ENCODE measurements at regions not wholly inside any gene's neighbourhood (a gene's known extent, or its start where the extent isn't known, plus 50 kb on each side); places are given as distances from the start of the nearest gene placed in this dataset.

- DNase-seq (ENCODE audit: low read depth) = no peak
Observed at GRCh38 chr3:95609411-95609810, 1205.0 kb upstream of the EPHA6 start.

DNA sequence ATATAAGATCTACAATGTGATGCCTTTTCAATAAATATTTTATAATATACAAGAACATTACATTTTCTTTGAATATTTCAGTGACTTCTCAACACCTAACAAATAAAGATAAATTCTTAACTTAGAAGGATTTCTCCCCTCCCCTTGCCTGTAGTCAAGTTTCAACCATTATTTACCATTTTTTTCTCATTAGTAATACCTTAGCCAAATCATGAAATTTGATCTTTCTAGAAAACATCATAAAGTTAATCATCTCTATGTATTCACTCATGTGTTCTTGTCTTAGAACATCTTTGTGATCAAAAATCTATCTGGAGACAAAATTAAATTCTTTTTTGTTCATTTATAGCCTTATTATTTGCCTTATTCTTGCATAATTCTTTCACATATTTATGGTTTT lies 1201.8 kb upstream of the EPHA6 start:
- DNase-seq (ENCODE audit: low read depth) = no peak

DNA sequence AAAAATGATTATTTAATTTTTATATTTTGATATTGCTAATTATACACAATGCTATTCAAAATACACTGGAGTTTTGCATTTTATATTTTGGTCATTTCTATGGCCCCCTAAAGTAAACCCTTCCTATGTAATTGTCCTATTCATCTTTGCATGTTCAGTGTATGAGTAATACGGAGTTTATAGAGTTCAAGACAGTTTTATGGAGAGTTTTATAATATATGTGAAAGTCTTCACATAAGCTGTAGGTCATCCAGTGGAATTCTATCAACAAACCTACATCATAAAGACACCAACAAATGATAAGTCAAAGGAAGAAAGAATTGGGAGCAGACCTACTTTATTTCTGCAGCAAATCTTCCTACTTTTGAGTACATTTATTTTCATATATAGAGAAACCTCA lies 1200.4 kb upstream of the EPHA6 start:
- DNase-seq (ENCODE audit: low read depth) = no peak

DNA sequence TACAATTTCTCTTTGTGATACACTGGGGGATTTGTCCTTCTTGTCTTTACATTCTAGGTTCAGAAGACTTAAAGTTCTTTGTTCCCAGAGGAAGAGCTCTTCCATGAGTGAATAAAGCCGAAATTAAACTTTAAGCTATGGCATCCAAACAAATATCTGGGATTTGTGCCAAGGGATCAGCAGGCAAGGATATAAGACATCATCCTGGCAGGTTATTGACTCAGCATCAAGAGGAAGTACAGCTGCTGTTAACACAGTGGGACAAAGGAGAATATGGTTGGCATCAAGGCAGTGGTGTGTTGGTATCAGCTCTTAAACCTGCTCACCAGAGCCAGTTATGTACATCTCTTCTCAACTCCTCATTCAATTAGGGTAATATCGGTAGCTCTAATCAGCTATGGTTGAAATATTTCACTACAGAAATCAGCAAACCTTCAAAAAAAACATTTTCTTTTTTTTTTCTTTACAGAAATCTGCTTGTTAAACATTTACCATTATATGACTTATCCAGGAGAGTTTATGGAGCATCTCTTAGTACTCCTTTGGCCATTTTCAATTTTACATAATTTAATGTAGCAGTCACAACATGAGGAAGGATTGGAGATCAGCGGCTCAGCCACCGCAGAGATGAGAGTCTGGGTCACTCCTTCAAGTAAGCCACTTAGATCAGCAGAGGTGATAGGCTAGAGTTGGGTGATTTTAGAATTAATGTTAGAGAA lies 1198.6 kb upstream of the EPHA6 start:
- peak; percentile 31 for DNase-seq (ENCODE audit: low read depth)

DNA sequence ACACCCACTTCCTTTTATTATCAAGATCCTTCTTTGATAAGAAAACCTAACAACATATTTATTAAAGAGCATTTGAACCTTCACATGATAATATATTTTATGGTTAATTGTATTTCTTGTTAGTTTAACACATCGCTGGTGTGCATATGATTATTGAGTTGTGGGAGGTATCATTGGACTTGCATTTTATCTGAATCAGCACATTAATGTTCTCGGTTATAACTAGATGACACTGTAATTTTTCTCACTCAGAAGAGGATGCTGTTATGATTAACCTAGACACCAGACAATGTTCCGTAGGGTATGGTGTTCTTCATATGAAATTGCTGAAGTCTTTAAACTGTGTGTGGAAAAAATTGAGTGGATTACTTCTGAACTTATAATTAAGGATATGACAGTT lies 1188.3 kb upstream of the EPHA6 start:
- DNase-seq (ENCODE audit: low read depth) = no peak

DNA sequence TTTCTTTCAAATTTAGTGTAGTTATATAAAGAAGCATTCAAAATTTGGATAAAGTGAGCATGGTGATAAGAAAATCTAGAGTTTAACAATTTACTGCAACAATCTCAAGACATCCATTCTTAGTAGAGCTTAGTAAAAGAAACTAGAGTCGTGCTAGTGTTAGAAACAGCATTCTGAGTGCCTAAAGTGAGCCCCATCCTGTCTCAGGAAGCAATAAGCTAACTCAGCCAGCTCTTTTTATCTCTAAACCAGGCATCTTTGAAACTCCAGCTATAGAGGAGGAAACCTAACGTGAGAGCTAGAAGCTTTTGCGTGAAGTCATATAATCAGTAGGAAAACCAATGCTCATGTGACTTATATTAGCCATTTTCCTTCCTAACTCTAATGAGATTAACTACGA lies 1187.1 kb upstream of the EPHA6 start:
- no peak for DNase-seq (ENCODE audit: low read depth)

DNA sequence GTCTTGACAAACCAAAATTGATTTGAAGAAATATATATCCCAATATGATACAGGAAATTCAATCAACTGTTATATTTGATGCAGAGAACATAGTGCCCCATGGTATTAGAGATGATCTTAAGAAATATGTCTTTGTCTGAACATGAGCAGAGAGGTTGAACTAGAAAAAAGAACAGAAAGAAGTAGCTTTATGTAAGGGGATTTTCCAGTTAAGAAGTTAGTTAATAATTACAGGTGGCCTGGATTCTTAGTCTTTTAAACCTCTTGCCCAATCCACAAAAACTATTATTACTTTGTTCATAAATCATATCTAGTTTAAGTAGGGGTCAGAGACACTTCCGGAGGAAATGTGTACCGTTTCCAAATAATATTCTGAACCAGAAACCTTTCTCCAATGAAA lies 1186.7 kb upstream of the EPHA6 start:
- DNase-seq (ENCODE audit: low read depth) = no peak

DNA sequence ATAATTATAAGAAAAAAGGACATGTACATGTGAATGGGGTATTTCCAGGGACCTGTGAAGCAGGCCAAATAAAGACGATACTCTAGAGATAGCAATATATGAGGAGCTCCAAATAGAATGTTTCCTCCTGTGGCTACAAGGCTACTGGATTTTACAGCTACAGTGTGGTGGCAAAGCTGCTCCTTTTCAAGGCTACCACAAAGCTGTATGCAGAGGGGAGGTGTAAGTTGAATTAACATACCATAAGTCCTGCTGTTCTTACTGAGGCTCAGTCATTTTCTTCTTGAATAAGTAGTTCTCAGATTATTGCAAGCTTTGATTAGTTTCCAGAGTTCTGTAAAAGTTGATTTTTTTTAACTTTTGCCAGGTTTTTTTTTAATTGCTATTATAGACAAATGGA lies 1184.6 kb upstream of the EPHA6 start:
- no peak for DNase-seq (ENCODE audit: low read depth)

GRCh38 chr3:95645291-95645690 lies 1169.1 kb upstream of the EPHA6 start:
- no peak for DNase-seq (ENCODE audit: low read depth)

GRCh38 chr3:95654570-95655362 lies 1159.6 kb upstream of the EPHA6 start:
- DNase-seq (ENCODE audit: low read depth) = peak; percentile 15

DNA sequence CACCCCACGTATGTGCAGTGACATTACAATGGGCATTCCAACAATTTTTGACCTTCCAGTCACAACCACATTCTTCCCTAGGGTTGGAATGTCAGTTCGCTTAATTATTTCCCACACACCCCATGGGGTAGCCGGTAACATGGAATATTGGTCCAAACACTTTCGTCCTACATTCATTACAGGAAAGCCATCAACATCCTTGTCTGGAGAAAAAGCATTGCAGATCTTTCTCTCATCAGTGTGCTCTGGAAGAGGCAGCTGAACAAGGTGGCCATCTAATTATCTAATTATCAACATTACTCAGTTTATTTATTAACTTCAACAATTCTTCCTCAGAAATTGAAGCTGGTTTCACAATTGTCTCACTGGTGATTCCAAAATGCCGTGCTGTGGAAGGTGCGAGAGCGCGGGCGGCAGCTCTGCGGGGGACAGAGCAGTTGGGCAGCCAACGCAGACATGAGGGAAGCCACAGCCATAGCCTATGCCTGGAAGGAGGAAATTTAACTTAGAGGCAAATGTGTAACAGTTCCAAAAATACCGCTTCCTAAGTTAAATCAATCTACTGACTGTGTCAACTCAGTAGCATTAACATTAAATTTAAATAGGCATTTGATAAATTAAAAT lies 1158.9 kb upstream of the EPHA6 start:
- peak; percentile 45 for DNase-seq (ENCODE audit: low read depth)

DNA sequence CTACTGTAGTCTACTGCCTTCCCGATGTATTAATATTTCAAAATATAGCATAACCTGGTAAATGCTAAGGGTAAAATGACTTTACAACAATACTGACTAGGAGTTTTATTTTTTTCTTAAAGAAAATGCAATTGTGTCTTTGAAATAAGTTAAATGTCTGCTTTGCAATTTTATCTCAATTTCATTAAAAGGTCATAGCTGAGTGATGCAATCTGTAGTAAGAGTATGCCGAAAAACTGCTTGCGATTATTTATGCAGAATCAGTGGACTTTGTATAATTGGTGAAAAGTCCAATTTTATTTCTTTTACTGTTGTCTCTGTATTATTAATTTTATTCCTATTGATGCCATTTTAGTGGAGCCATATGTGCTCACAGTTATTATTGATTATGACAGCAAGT lies 1143.6 kb upstream of the EPHA6 start:
- no peak for DNase-seq (ENCODE audit: low read depth)

DNA sequence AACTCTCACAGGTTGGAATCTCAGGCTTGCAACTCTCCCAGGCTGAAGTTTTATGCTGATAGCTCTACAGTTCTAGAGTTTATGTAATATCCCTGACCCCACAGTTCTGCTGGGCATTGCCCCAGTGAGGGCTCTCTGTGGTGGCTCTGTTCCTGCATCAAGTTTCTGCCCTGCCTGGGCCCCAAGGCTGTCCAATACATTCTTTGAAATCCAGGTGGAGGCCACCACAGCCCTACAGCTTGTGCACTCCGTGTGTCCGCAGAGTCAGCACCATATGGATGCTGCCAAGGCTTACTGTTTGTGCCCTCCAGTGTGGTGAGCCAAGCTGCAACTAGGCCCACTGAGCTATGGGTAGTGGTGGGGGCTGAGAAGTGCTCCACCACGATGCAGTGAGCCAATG lies 1141.2 kb upstream of the EPHA6 start:
- DNase-seq (ENCODE audit: low read depth) = no peak

GRCh38 chr3:95705786-95706418 lies 1108.5 kb upstream of the EPHA6 start:
- peak; percentile 51 for DNase-seq (ENCODE audit: low read depth)

DNA sequence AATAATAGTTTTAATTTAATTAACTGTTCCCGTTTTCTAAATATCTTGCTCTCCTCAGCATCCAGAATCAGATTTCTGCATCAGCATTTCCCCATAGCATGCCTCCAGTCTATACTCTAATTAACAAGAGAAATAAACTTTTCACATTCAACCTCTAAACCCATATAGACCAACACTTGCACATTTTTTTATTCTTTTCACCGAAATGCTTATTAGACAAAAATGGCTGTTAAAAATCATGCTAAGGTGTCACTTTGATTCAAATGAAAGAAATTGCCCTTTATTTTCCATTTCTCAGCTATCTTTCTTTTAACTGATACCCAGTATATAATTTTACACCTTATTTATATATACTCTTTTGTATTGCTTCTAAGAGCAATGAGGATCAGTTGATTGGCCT lies 1107.1 kb upstream of the EPHA6 start:
- no peak for DNase-seq (ENCODE audit: low read depth)

DNA sequence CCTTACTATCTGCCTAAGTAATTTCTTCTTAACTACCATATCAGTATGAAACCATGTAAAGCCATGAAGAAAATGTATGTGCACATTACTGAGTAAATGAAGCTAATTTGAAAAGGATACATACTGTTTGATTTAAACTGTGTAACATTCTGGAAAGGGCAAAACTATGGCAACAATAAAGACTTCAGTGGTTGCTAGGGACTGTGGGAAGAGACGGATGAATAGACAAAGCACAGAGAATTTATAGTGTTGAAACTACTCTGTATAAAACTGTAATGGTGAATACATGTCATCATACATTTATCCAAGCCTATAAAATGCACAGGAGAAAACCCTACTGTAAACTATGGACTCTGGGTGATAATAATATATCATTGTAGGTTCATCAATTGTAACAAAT lies 1103.7 kb upstream of the EPHA6 start:
- DNase-seq (ENCODE audit: low read depth) = no peak

GRCh38 chr3:95711789-95712188 lies 1102.6 kb upstream of the EPHA6 start:
- no peak for DNase-seq (ENCODE audit: low read depth)

GRCh38 chr3:95715128-95715527 lies 1099.3 kb upstream of the EPHA6 start:
- DNase-seq (ENCODE audit: low read depth) = no peak

DNA sequence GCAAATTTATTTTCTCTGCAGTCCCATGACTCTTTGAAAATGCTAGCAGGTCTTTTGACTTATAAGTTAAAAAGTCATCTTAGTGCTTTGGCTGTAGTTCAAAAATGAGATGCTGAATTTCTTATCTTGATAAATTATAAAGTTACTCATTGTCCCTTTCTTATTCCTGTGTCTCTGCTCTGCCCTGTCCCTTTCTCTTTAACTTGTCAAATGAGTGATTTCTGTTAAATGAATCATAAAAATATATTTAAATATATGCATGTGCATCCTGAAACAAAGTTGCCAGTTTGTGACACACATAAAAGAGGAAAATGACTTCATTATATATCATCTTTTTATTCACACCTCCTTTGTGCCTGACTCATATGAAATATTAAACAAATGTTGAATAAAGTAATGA lies 1097.3 kb upstream of the EPHA6 start:
- DNase-seq (ENCODE audit: low read depth) = no peak

- no peak for DNase-seq (ENCODE audit: low read depth)
Observed at GRCh38 chr3:95718168-95718567, 1096.2 kb upstream of the EPHA6 start.

DNA sequence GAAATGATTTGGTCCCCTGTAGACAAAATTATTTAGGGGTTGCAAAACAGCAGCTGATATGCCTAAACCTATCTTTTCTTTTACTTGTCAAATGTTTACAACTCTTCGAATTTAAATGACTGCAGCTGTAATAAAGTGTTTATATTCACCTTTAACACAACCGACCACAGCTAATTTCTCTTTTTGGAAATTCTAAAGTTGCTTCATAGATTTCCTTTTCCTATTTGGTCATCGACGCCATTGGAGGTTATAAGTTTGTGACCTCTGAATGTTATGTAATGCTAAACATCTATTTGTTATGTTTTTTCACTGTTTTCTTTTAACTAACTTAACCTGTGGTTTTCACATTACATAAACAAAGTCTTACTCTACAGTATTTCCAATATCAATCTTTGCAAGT lies 1094.9 kb upstream of the EPHA6 start:
- DNase-seq (ENCODE audit: low read depth) = no peak

- peak; percentile 72 for DNase-seq (ENCODE audit: low read depth)
Observed at GRCh38 chr3:95721938-95722337, 1092.5 kb upstream of the EPHA6 start.

Data from HT1080 (cell line).